NCI-H2196 (cell line): ENCODE measurements at regions not wholly inside any gene's neighbourhood (a gene's known extent, or its start where the extent isn't known, plus 50 kb on each side); places are given as distances from the start of the nearest gene placed in this dataset.

Experiments
- DNase-seq: peaks from one replicate; lab custom pipeline; 2025; ENCODE audit not compliant: unreplicated experiment; lab: John Stamatoyannopoulos, UW

DNA sequence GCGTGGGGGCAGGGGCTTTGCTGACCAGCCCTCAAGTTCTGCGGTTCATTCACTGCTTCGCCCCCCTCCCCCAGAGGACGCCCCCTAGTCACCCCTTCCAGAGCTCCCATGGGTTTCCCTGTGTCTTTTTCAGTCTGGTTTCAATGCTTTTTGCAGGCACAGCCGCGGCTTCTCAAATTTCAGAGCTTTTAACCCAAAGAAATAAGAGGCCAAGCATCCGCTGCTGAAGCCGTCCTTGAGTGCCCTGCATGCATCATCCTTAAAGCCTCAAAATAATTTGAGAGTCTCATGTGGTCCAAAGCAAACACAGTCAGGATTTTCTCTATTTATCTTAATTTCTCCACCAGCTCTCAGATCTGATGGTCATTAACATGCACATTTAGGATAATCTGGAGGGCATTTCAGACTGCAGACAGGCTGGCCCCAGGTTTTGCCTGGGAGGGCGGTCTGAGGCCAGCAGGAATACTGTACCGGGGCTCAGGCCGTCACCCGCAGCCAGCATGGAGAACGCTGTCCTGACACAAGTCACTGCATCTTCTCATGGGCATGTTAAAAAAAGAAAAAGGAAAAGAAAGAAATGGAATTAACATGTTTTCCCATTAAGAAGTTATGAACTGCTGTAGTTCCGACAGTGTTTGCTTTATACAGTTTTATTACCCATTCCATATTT is 420.8 kb upstream of the IRX4 start:
- no peak for DNase-seq

DNA sequence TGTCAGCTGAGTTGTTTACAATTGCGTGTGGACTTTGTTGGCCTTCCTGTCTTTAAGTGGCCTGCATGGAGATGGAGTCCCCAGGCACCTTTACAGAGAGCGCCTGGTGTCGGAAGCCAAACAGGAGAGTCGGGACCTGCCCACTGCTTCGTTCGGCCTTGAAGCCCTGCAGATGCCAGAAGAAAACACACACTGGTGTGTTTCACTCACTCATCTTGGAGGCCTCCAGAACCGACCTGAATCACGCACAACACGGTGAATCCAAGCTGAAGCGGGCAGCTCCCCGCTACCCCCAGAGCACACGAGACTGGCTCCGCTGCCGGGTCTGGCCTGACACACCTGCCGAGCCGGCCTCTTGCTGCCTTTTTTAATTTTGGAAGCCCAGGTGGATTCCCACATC is 419.4 kb upstream of the IRX4 start:
- no peak for DNase-seq

DNA sequence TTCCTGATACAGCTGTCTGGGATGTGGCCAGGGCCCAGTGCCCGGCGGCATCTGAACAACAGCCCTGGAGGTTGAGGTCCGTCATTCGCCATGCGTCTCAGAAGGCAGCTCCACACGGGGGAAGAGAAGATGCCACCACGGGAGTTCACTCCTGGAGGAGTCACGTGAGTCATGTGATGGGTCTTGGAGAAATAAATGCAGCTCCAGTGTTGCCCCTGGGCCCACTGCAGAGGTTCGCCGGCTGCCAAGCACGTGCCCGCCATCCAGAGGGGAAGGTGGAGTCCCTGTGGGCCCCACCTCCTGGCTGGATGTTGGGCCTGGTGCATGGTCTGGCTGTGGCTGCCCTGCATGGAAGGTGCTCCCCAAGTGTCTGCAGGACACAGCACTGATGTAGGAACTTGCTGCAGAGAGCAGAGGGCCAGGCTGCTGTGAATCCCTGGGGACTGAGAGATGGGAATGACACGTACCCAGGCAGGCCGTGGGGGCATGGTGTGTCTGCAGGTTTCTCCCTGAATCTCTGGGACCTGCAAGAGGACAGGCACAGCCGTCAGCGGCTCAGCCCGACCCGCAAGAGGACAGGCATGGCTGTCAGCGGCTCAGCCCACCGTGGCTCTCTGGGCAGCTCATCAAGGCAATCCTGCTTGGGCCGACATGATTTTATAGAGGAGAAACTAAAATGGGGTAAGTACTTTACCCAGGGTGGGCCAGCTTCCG is 418.3 kb upstream of the IRX4 start:
- no peak for DNase-seq

DNA sequence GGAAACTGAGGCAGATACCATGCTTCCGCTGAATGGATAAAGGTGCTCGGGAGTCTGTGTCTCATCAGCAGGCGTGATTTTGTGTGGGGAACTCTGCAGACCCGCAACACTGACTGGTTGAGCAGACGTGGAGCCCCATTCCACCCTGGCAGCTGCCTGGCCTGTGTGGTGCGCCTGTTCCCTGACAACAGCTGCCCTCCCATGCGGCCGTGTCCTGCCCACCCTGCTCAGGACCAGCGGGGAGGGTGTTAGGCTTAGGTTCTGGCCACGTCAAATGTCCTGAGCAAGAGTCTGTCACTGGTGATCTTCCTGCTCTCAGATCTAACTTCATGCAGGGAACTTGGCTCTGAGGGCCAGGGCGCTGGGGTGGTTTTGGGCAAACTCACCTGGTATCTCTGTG is 417.7 kb upstream of the IRX4 start:
- no peak for DNase-seq

DNA sequence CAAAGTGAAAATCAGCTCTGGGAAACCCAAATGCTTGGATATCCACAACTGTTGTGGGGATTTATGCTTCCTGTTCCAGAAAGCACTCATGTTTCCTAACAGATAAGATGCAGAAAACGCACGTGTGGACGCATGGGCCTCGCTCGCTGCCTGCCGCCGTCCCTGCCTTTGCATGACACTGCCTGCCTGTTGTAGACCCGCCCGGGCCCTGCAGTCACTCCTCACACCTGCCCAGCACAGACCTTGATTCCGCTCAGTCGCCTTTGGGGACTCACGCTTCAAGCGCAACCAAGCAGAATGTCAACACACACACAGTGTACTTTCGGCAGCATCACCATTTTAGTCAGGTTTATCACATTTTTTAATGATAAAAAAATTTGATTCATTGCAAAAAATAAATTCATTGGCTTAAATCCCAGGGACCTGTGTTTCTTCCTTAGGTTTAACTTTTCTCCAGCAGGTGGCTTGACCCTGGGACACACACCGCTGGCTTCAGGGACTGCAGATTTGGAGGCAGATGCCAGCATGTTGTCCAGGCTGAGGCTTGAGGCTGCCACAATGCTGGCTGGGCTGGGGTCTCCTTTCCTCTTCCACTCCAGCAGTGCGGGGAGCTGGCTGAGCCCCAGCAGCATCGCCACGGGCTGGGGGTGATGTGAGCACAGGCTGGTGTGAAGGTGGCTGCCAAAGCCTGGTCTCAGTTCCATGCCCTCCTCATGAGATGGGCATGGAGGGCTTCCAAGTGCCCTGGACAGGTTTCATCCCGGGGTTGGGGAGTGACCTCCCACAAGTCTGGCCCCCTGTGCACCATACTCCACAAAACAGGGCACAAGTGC is 416.9 kb upstream of the IRX4 start:
- DNase-seq, result no peak

DNA sequence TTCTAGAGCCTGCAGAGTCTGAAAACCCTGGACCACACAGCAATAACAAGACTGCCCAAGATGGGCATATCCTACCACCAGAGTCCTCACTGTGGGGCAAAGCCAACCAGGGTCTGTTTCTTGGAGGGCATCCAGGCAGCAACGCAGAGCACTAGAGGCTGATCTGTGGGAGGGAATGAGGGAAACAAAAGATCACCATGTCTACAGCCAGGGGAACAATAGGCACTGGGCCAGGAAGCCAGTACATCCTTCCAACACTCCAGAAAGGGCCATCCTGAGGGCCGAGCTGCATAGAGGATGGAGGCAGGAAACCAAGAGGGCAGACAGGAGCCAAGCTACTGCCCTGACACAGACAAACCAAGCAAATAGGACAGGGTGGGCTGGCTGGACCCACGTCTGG is 416.1 kb upstream of the IRX4 start:
- DNase-seq, result no peak

DNA sequence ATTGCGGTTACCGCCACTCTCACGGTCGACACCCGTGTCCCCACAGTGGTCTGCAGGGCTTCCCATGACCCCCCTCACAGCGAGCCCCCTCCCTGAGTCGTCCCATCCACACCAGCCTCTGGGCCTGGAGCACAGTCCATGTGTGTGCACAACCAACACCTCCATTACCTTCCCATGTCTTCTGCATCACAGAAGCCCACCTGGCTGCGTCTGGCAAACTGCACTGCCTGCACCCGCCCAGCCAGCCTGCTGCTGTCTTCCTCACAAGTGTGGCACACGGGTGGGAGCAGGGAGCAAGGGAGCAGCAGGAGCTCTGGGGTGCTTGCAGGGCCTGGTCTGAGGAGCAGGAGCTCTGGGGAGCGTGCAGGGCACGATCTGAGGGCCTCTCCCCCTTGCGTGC is 415.3 kb upstream of the IRX4 start:
- no peak for DNase-seq

DNA sequence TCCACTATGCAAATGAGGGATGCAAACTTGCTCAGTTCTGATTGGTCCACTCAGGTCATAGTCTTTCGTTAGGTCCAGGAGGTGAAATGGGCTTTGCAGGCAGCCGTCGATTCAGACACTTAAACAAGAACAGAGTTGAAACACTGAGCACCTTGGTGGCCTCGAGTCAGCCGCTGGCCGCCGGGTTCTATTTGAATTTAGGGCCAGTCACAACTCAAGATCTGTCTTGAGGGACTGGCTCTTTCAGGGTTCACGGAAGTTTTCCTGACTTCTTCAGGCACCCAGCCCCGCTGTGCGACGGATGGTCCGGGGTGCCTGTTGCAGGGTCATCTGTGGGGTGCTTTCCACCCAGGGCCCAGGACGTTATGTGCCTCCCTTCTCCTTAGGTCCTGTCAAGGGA is 412.8 kb upstream of the IRX4 start:
- no peak for DNase-seq

DNA sequence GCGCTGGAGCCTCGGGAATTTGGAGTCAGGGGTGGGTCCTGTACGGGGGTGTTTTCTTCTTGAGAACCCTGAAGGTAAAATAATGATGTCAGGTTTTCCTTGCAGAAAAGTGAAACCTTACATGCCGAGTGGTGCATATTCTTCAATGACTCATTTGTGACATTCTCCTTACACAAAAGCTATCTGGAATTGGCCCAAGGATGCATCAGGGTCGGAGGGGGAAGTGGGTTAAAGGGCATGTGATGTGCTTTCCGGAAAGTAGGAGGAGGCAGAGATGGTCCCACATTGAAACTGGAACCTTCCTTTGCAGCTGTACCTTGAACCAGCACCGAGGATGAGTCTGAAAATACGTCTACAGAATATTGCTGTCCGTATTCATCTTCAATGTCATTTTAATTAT is 411.2 kb upstream of the IRX4 start:
- no peak for DNase-seq

DNA sequence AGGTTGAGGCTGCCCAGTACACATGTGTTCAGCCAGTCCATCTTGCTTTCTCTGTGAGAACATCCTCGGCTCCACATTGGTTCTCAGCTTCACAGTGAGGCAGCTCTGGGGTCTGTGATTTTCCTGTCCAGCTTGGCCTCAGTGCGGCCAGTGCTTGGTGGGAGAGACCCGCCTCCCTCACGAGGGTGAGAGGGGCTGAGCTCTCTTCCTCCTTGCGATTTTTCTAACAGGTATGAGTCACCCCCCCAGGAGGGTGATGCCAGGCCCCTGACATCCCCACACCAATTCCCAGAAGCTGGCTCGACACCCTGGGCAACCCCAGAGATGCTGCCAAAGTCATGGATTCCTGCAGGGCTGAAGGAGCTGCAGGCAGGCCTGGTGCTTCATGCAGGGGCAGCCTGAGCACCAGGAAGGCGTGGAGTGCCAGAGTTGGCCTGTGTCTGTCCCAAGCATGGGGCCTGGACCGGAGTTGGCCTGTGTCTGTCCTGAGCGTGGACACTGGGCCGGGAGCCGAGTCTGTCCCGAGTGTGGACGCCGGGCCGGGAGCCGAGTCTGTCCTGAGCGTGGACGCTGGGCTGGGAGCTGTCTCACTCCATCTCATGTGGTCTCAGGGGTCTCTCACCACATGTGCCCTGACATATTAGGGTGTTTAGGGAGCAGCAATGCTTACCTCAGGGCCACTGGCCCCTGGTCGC is 408.6 kb upstream of the IRX4 start:
- no peak for DNase-seq

DNA sequence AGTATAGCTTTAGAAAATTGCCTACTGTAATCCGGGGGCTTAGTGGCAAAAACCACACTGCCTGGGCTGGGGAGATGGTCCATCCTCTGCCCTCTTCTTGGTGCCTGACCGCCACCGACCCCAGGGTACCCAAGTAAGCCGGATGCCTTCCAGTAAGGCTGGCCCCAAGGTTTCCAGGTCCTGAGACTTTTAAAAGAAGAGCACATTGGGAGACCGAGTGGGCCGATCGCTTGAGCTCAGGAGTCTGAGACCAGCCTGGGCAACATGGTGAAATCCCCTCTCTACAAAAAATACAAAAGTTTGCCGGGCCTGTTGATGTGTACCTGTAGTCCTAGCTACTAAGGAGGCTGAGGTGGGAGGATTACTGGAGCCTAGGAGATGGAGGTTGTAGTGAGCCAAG is 406.7 kb upstream of the IRX4 start:
- DNase-seq, result no peak

DNA sequence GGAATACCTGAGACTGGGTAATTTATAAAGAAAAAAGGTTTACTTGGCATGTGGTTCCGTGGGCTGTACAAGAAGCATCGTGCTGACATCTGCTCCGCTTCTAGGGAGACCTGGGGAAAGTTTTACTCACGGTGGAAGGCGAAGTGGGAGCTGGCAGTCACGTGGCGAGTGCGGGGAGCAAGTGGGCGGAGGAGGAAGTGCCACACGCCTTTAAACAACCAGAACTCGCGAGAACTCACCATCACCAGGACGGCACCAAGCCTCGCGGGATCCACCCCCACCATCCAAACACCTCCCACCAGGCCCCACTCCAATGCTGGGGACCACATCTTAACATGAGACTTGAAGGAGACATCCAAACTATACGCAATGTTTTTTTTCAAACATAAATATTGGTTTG is 406.2 kb upstream of the IRX4 start:
- DNase-seq, result no peak

DNA sequence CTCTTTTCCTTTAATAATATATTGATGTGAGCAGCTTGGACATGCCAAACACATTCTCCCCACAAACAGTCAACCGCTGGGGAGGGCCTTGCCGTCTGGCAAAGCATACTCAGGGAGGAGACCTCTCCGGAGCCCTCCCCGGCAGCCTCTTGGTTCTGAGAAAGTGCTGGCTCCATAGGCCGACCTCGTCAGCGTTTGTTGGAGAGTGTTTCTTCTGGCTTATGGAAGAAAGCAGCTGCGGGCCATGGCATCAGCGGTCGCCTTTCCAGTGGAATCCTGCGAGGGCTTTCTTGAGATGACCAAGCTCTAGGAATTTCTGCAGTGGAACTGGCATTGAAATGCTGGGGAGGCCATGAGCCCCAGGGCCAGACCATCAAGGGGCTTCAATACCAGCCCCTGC is 405.7 kb upstream of the IRX4 start:
- no peak for DNase-seq

DNA sequence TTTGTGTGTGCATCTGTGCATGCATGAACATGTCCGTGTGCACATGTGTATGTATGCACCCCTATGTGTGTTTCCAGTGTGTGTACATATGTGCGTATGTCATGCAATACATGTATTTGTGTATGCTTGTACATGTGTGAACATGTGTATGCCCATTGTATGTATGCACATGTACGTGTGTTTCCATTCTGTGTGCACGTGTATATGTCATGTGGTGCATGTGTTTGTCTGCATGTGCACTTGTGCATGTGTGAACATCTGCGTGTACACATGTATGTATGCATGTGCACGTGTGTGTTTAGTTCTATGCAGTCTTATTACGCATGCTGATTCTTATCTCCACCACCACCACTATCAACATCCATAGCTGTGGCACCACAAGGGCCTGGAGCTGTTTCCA is 403.5 kb upstream of the IRX4 start:
- DNase-seq, result no peak

DNA sequence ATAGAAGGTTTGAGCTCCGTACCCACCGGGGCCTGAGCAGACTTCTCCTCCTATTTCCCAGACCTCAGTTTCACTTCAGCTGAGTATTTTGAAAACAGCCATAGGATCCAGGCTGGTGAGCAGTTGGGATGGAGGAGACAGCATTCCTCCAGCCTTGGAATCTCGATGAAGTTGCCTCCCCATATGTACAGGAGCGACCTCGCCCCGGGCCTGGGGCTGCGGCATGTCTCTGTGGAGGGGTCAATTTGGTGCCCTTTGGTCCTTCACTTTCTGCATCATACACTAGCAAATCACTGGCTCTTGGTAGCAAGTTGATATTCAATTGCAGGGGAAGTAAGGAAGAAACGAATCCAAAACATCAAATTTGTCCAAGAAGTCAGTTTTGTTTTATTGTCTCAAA is 402.0 kb upstream of the IRX4 start:
- DNase-seq, result no peak

DNA sequence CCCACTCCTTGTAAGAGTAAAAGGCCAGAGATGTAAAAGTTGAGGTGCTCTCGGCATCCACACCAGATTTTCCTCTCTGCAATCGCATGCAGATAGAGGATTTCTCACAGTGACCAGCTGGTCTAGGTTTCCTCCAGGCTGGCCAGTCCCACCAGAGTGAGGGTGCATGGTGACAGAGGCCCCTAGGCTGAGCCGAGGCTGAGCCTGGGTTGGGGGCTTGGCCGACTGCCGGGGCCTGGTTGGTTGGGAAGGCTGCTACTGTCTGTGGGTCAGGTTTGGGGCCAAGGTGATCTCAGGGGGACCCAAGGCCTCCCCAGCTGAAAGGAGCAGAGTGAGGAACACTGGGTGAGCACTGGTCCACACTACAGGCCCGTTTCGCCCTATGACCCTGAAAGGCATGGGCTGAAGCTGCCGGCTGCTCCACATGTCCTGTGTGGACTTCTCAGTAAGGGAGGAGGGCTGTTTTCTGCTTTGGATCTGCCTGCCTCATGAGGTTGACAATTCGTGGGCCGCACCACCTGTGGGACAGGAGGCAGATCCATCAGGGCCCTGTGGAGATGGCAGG is 400.8 kb upstream of the IRX4 start:
- DNase-seq, result no peak

DNA sequence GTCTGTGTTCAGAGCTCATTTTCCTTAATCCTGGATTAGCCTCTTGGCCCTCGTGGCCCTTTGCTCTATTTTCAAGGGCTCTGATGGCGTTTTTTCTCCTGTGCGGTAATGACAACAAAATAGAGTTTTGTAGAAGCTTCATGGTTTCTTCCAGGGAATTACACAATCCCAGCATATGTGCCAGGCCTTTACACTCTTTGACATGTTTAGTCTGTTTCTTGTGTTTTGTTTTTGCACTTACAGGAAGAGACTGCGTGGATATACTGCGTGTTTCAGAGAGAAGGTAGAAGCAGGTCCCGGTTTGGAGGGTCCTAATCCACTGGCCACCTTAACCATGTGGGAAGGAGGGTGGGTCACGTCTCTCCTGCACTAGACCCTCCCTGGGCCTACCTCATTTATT is 400.2 kb upstream of the IRX4 start:
- DNase-seq, result no peak

DNA sequence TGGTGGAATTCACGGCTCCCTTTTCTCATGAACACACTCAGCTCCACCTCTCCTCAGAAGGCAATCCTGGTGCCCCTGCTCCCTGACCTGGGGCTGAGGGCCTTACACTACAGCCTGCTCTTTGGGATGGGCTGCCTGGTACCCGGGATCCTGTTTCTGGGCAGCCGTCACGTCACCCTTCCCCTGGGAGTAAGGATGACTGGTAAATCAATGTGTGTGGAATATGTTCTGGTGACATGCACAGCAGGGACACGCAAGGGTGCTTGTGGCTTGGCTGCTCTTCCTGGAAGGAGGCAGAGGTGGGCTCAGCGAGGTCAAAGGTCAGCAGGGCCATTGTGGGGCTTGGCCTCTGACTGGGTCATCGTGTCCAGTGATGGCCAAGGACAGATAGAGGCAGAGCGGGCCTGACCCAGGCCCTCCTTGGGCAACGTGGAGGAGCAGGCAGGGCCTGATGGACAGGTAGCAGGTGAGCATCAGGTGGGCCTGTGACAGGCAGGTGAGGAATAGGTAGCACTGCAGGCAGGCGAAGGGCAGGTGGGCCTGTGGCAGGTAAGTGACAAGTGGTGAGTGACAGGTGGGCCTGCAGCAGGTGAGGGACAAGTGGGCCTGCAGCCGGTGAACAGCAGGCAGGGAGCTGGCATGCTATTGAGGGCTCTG is 399.4 kb upstream of the IRX4 start:
- no peak for DNase-seq

DNA sequence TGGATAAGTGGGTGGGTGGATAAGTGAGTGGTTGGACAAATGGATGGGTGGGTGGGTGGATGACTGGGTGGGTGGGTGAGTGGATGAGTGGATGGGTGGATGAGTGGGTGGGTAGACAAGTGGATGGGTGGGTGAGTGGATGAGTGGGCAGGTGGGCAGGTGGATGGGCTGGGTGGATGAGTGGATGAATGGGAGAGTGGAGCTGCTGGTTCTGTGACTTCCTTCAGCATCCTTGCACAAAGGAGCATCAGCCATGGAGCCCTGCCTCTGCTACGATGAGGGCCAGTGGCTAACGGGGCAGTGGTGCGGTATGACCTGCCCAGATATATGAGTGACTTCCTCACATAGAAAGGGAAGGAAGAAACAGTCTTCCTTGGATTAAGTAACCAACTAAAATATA is 398.7 kb upstream of the IRX4 start:
- DNase-seq, result no peak

DNA sequence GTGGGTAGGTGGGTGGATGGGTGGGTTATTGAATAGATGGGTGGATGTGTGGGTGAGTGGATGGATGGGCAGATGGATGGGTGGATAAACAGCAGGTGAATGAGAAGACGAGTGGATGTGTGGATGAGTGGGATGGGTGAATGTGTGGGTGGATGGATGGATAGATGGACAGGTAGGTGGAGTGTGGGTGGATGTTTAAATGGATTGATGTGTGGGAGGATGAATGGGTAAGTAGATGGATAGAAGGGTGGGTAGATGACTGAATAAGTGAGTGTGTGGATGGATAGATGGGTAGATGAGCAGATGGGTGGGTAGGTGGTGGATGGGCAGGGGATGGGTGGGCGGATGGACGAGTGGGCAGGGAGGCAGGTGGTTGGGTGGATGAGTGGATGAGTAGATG is 397.6 kb upstream of the IRX4 start:
- no peak for DNase-seq
